ENCODE measurements at regions not wholly inside any gene's neighbourhood (a gene's known extent, or its start where the extent isn't known, plus 50 kb on each side); places are given as distances from the start of the nearest gene placed in this dataset.

- H3K4me3 ChIP-seq (ENCODE audit: low read depth, low read length) = no peak overlapping the region
- DNase-seq (ENCODE audit: low read depth) = no peak
- TF ChIP-seq, protein P1, sequence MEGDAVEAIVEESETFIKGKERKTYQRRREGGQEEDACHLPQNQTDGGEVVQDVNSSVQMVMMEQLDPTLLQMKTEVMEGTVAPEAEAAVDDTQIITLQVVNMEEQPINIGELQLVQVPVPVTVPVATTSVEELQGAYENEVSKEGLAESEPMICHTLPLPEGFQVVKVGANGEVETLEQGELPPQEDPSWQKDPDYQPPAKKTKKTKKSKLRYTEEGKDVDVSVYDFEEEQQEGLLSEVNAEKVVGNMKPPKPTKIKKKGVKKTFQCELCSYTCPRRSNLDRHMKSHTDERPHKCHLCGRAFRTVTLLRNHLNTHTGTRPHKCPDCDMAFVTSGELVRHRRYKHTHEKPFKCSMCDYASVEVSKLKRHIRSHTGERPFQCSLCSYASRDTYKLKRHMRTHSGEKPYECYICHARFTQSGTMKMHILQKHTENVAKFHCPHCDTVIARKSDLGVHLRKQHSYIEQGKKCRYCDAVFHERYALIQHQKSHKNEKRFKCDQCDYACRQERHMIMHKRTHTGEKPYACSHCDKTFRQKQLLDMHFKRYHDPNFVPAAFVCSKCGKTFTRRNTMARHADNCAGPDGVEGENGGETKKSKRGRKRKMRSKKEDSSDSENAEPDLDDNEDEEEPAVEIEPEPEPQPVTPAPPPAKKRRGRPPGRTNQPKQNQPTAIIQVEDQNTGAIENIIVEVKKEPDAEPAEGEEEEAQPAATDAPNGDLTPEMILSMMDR (conservative IDR thresholded peaks at IDR 0.05; ENCODE audit: low read depth, low read length) = no peak
These were observed 223.3 kb downstream of the LPIN1 start for GRCh38 chr2:11969774-11970173.

GRCh38 chr2:11974573-11974972 is 228.1 kb downstream of the LPIN1 start:
- TF ChIP-seq, protein P1 (conservative IDR thresholded peaks at IDR 0.05; ENCODE audit: low read depth, low read length) = no peak
- no peak overlapping the region for H3K4me3 ChIP-seq (ENCODE audit: low read depth, low read length)
- DNase-seq (ENCODE audit: low read depth) = no peak

- TF ChIP-seq, protein P1 (conservative IDR thresholded peaks at IDR 0.05; ENCODE audit: low read depth, low read length) = no peak
- no peak overlapping the region for H3K4me3 ChIP-seq (ENCODE audit: low read depth, low read length)
- DNase-seq (ENCODE audit: low read depth) = no peak
These were observed 228.9 kb downstream of the LPIN1 start for GRCh38 chr2:11975373-11975772.

- no peak overlapping the region for H3K4me3 ChIP-seq (ENCODE audit: low read depth, low read length)
- TF ChIP-seq, protein P1 (conservative IDR thresholded peaks at IDR 0.05; ENCODE audit: low read depth, low read length) = no peak
- no peak for DNase-seq (ENCODE audit: low read depth)
These were observed 229.6 kb downstream of the LPIN1 start for GRCh38 chr2:11976073-11976472.

DNA sequence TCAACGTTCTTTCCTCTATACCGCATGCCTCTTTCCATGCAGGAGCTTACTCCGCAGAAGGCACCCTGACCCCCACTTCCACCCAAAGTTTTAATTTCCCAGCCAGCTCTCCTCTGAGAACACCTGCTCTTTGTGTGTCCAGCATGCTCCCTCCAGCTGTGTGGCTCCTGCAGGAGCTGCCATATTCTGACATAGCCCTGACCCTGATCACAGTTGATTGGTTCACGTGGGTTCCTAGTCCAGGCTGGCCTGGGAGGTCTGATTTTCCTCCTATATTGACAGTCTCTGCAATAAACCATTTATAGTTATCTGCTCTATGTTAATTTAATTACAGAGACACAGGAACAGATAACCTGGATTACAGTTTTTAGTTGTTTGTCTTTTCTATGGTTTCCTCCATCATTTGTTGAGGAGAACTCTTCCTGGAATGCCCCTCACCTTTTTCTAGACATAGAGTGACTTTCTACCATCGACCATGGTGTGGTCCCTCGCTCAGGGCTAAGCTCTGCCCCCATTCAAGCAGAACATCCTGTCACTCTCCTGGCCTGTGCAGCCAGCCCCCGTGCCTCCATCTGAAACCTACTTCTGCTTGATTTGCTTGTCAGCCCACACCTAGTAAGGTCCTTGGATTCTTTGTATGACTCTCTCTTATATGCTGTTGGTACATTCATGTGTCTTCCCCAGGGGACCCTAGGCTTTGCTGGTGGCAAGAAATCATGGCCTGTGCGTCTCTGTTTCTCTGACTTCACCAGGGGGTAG is 231.5 kb downstream of the LPIN1 start:
- TF ChIP-seq, protein P1 (conservative IDR thresholded peaks at IDR 0.05; ENCODE audit: low read depth, low read length) = no peak
- DNase-seq (ENCODE audit: low read depth) = no peak
- H3K4me3 ChIP-seq (ENCODE audit: low read depth, low read length) = no peak overlapping the region

GRCh38 chr2:11980809-11981208 is 234.4 kb downstream of the LPIN1 start:
- DNase-seq (ENCODE audit: low read depth) = peak; percentile 69

More at GRCh38 chr2:11980809-11981208, 234.4 kb downstream of the LPIN1 start:
- TF ChIP-seq, protein P1 (conservative IDR thresholded peaks at IDR 0.05; ENCODE audit: low read depth, low read length) = no peak
- H3K4me3 ChIP-seq (ENCODE audit: low read depth, low read length) = no peak overlapping the region

Measured in choroid plexus epithelial cell (primary cell).